Activated T-helper 1 cell treated with anti-CD3 and anti-CD28 coated beads, Interleukin-2, amount 50 U/mL, for 16 hours (primary cell): ENCODE measurements at regions not wholly inside any gene's neighbourhood (a gene's known extent, or its start where the extent isn't known, plus 50 kb on each side); places are given as distances from the start of the nearest gene placed in this dataset.
"Not testable (repeated sequence)": the region's sequence is repeated elsewhere in the genome, so short reads cannot be mapped to it uniquely, and the experiment has no call there.

Source experiments
- DNase-seq, 2 donors: peaks; one replicate each; pipeline ENCODE4 v3.0.0-alpha.2; 2020; ENCODE audit warnings: low read depth in 1 of 2, low spot score in 1 of 2

GRCh38 chr6:8644306-8644705, 209.0 kb upstream of the SLC35B3 start:
- no peak for DNase-seq

GRCh38 chr6:8642854-8643253, 207.5 kb upstream of the SLC35B3 start:
- no peak for DNase-seq

GRCh38 chr6:8642131-8642530, 206.8 kb upstream of the SLC35B3 start:
- DNase-seq, result no peak

GRCh38 chr6:8639928-8640649, 204.7 kb upstream of the SLC35B3 start:
- DNase-seq, result no peak

GRCh38 chr6:8637896-8638597, 202.7 kb upstream of the SLC35B3 start:
- DNase-seq, result no peak

GRCh38 chr6:8633762-8634161, 198.4 kb upstream of the SLC35B3 start:
- no peak for DNase-seq

GRCh38 chr6:8628736-8629135, 193.4 kb upstream of the SLC35B3 start:
- no peak for DNase-seq

- DNase-seq, result no peak
These were observed 192.7 kb upstream of the SLC35B3 start for GRCh38 chr6:8628063-8628462.

- no peak for DNase-seq
These were observed 191.9 kb upstream of the SLC35B3 start for GRCh38 chr6:8627085-8627861.

- no peak for DNase-seq
These were observed 189.3 kb upstream of the SLC35B3 start for GRCh38 chr6:8624665-8625064.

GRCh38 chr6:8623441-8623840, 188.1 kb upstream of the SLC35B3 start:
- no peak for DNase-seq

GRCh38 chr6:8619853-8620252, 184.5 kb upstream of the SLC35B3 start:
- no peak for DNase-seq

- not testable (repeated sequence) for DNase-seq
These were observed 184.1 kb upstream of the SLC35B3 start for GRCh38 chr6:8619408-8619807.

GRCh38 chr6:8608737-8609136, 173.4 kb upstream of the SLC35B3 start:
- DNase-seq, result no peak

GRCh38 chr6:8589941-8590729, 154.8 kb upstream of the SLC35B3 start:
- no peak for DNase-seq

GRCh38 chr6:8588176-8588575, 152.8 kb upstream of the SLC35B3 start:
- no peak for DNase-seq

- DNase-seq, result no peak
These were observed 147.9 kb upstream of the SLC35B3 start for GRCh38 chr6:8583291-8583690.

- DNase-seq, result no peak
These were observed 144.0 kb upstream of the SLC35B3 start for GRCh38 chr6:8579372-8579771.

- no peak for DNase-seq
These were observed 142.7 kb upstream of the SLC35B3 start for GRCh38 chr6:8578006-8578405.

- no peak for DNase-seq
These were observed 139.6 kb upstream of the SLC35B3 start for GRCh38 chr6:8574749-8575468.

GRCh38 chr6:8574311-8574710, 139.0 kb upstream of the SLC35B3 start:
- no peak for DNase-seq
